ENCODE measurements at regions not wholly inside any gene's neighbourhood (a gene's known extent, or its start where the extent isn't known, plus 50 kb on each side); places are given as distances from the start of the nearest gene placed in this dataset.

DNA sequence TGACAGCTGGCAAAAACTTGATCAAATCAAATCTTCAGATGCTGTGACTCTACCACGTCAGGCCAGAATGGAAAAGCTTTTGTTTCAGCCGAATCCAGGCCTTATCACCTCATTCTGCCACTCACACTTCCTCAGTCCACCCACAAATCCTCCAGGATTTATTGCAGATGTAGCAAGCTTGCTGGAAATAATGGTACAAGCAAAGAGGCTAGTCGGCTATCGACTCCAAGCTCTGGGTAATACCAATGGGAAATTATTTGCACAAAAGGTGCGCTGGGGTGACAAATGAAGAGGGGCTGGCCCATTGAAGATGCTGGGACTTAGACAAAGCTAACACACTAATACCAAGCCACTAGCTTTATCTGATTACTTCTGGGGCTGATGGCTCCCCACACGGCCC is 250.5 kb downstream of the ASCL1 start:
- Histone ChIP-seq H3K36me3 (no peaks in the 10 kb centered on the region), H3K27ac (no peak overlapping the region), H3K4me1 (no peaks in the 10 kb centered on the region), H3K27me3 (no peaks in the 10 kb centered on the region), H3K4me3 (no peak overlapping the region), H3K9me3 (no peaks in the 10 kb centered on the region)
- in situ Hi-C loops (cut with MboI; ENCODE audit: low pct_ligation_motif_present in 1 of 4, low pct_unique_long_range_greater_than_20kb in 1 of 4, low sequenced_read_pairs in 3 of 4): no loop called here
- WGBS, 2 donors (ENCODE audit: low coverage in 1 of 2): 58 to 73% methylated on average over 5 to 6 of the region's 6 CpGs
- DNase-seq: no peak
- intact Hi-C loops (cut with DNase I; ENCODE audit: low total_unique reads): no loop called here
- no peak for TF ChIP-seq POLR2AphosphoS5 (IDR thresholded peaks at IDR 0.05)
- TF ChIP-seq POLR2A (IDR thresholded peaks at IDR 0.05): no peak
- TF ChIP-seq CTCF (IDR thresholded peaks at IDR 0.05): no peak

GRCh38 chr12:103241184-103241583 is 254.6 kb downstream of the C12orf42 start:
- intact Hi-C loops (cut with DNase I; ENCODE audit: low total_unique reads): no loop called here

GRCh38 chr12:103244596-103244995 is 251.2 kb downstream of the C12orf42 start:
- no peaks in the 10 kb centered on the region for H3K4me1 ChIP-seq
- intact Hi-C loops (cut with DNase I; ENCODE audit: low total_unique reads) (no loop called here), in situ Hi-C loops (cut with MboI; ENCODE audit: low pct_ligation_motif_present in 1 of 4, low pct_unique_long_range_greater_than_20kb in 1 of 4, low sequenced_read_pairs in 3 of 4) (no loop called here)
- no peaks in the 10 kb centered on the region for H3K9me3 ChIP-seq
- no peak for DNase-seq
- H3K36me3 ChIP-seq: no peaks in the 10 kb centered on the region
- H3K4me3 ChIP-seq: no peak overlapping the region
- TF ChIP-seq POLR2A (IDR thresholded peaks at IDR 0.05) (no peak), EP300 (IDR thresholded peaks at IDR 0.05; ENCODE audit: low read depth) (no peak), CTCF (IDR thresholded peaks at IDR 0.05) (no peak), POLR2AphosphoS5 (IDR thresholded peaks at IDR 0.05) (no peak)
- no peak overlapping the region for H3K27ac ChIP-seq
- H3K27me3 ChIP-seq: no peaks in the 10 kb centered on the region

More at GRCh38 chr12:103241184-103241583, 254.6 kb downstream of the C12orf42 start:
- 48 to 60% methylated on average over 2 of the region's 2 CpGs for WGBS, 2 donors (ENCODE audit: low coverage in 1 of 2)
- H3K4me1 ChIP-seq: no peaks in the 10 kb centered on the region
- H3K36me3 ChIP-seq: no peaks in the 10 kb centered on the region
- H3K27ac ChIP-seq: no peak overlapping the region
- no peak for DNase-seq
- H3K27me3 ChIP-seq: no peaks in the 10 kb centered on the region
- no peak overlapping the region for H3K4me3 ChIP-seq
- no peaks in the 10 kb centered on the region for H3K9me3 ChIP-seq
- TF ChIP-seq POLR2AphosphoS5 (IDR thresholded peaks at IDR 0.05) (no peak), POLR2A (IDR thresholded peaks at IDR 0.05) (no peak), CTCF (IDR thresholded peaks at IDR 0.05) (no peak), EP300 (IDR thresholded peaks at IDR 0.05; ENCODE audit: low read depth) (no peak)
- in situ Hi-C loops (cut with MboI; ENCODE audit: low pct_ligation_motif_present in 1 of 4, low pct_unique_long_range_greater_than_20kb in 1 of 4, low sequenced_read_pairs in 3 of 4): no loop called here

GRCh38 chr12:103247531-103247930 is 248.2 kb downstream of the C12orf42 start:
- H3K4me3 ChIP-seq: no peak overlapping the region
- TF ChIP-seq POLR2AphosphoS5 (IDR thresholded peaks at IDR 0.05) (no peak), POLR2A (IDR thresholded peaks at IDR 0.05) (no peak), CTCF (IDR thresholded peaks at IDR 0.05) (no peak), EP300 (IDR thresholded peaks at IDR 0.05; ENCODE audit: low read depth) (no peak)
- H3K27ac ChIP-seq: no peak overlapping the region
- no peaks in the 10 kb centered on the region for H3K4me1 ChIP-seq
- no peaks in the 10 kb centered on the region for H3K27me3 ChIP-seq
- DNase-seq: no peak
- H3K36me3 ChIP-seq: no peaks in the 10 kb centered on the region
- no peaks in the 10 kb centered on the region for H3K9me3 ChIP-seq
- intact Hi-C loops (cut with DNase I; ENCODE audit: low total_unique reads): no loop called here
- in situ Hi-C loops (cut with MboI; ENCODE audit: low pct_ligation_motif_present in 1 of 4, low pct_unique_long_range_greater_than_20kb in 1 of 4, low sequenced_read_pairs in 3 of 4): no loop called here
